ENCODE measurements at regions not wholly inside any gene's neighbourhood (a gene's known extent, or its start where the extent isn't known, plus 50 kb on each side); places are given as distances from the start of the nearest gene placed in this dataset.

GRCh38 chr3:65019443-65020055 lies 331.7 kb upstream of the ADAMTS9 start:
- no peak for TF ChIP-seq CTCF (IDR thresholded peaks at IDR 0.05)
- TF ChIP-seq POLR2A (IDR thresholded peaks at IDR 0.05): no peak
- TF ChIP-seq POLR2AphosphoS5 (IDR thresholded peaks at IDR 0.05): no peak
- TF ChIP-seq EP300 (IDR thresholded peaks at IDR 0.05; ENCODE audit: low read depth): no peak

Data from transverse colon (tissue), 4 donors.